NOMO-1 (cell line): ENCODE measurements at regions not wholly inside any gene's neighbourhood (a gene's known extent, or its start where the extent isn't known, plus 50 kb on each side); places are given as distances from the start of the nearest gene placed in this dataset.
"Not testable (repeated sequence)": the region's sequence is repeated elsewhere in the genome, so short reads cannot be mapped to it uniquely, and the experiment has no call there.

Experiments used
- DNase-seq, 2 experiments: peaks; one replicate each; lab custom pipeline; 2025; ENCODE audit not compliant: unreplicated experiment in 2 of 2; lab: John Stamatoyannopoulos, UW

GRCh38 chr2:226184940-226185615 is 614.5 kb downstream of the IRS1 start:
- no peak for DNase-seq

- no peak for DNase-seq
Observed at GRCh38 chr2:226184540-226184939, 615.1 kb downstream of the IRS1 start.

GRCh38 chr2:226183550-226183949 is 616.1 kb downstream of the IRS1 start:
- DNase-seq: no peak

DNA sequence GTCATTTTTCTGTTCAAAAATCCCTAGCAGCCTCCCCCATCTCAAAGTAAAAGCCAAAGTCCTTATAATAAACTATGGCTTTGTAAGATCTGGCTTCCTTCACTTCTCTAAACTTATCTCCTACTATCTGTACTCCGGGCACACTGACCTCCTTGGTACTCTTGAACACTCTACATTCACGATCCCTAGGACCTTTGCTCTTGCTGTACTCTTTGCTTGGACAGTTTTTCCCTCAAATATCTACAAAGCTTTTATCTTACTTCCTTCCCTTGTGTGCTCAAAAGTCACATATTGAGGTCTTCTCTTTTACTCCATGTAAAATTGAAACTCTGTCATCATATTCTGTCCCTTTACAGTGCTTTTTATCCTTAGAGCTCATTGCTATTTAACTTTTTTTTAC is 616.6 kb downstream of the IRS1 start:
- DNase-seq: no peak

DNA sequence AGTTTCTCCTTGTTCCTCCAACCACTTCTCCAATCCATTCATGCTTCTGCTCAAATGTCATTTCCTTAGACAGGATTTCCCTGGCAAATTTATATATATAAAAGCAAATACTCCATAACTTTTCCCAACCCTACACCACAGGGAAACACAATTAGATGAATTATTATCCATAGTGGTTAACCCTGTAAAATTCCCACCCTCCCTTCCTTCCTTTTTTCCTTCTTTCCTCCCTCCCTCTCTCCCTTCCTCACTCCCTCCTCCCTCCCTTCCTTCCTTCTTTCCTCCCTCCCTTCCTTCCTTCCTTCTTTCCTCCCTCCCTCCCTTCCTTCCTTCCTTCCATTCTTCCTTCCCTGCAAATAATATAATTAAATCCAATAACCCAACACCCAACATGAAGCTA is 617.7 kb downstream of the IRS1 start:
- DNase-seq: no peak

DNA sequence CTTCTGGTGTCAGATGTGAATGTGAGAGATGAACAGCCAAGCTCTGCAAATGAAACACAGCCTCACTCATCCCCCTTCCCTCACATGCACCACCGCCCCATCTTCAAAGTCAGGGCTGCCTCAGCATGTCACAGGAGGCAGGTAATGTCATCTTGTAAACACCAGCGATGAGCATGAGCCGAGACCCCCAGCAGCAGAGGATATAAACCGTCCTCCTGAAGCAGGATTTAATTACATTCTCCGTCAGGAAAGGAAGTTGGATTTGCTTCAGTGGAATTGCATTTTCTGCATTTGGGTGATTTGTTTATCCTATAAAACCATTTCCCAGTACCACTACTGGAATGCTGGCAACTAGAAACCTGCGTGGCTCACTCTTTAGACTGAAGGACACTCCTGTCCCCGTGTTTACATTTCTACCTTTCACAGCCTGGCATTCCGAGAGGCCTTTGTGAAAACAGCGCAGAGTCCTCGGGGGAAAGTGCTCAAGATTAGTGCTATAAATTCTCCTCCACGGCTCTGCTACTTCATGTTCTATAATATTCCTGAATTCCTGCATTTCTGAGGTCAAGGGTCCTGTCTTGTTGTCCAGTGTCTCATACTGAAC is 619.2 kb downstream of the IRS1 start:
- no peak for DNase-seq

DNA sequence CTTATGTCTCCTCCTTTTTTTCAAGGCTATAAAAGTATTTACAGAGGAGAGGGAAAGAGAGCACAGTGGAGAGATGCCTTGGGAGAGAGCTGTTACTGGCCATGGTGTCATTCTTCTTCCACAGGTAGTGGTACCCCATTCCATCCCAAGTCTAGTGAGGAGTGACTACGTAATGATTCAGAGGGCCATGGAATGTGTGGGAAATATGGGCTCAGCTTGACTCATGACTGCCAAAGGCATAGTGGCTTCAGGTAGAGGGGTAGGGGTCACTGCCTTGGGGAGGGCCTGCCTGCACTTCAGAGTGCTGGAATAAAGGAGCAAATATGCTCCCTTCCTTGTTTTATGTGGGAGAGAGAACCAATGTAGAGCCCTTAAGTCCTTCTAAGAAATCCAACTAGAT is 620.6 kb downstream of the IRS1 start:
- no peak for DNase-seq

DNA sequence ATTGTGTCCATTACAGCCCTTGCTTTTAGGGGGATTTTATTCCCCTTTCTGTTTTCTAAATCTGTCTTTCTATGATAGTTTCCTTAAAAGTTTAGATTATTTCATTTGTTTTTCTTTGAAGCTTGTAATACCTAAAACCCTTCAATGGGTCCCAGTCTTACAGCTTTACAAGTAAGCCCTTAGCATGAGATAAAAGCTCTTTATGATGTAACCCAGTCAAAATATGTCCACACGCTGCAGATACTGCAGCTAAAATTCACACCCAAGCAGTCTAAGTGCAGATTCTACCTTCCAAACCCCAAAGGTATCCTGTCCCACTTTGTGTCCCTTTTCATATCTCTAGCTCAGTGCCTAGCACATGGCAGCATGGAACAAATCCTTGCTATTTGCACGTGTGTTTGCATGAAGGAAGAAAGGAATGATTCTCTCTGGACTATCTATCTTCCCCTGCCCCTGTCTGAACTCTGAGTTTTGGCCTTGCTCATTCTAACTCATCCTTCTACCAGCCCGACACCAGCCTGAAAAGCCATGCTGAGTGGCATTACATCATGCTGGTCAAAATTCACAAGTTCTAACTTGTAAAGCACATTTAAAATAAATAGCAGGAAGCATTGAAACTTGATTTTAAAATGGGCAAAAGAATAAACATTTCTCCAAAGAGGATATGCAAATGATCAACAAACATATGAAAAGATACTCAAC is 623.2 kb downstream of the IRS1 start:
- no peak for DNase-seq

- no peak for DNase-seq
Observed at GRCh38 chr2:226174390-226174789, 625.2 kb downstream of the IRS1 start.

GRCh38 chr2:226172939-226173338 is 626.7 kb downstream of the IRS1 start:
- no peak for DNase-seq

- no peak for DNase-seq
Observed at GRCh38 chr2:226172309-226172708, 627.3 kb downstream of the IRS1 start.

- no peak for DNase-seq
Observed at GRCh38 chr2:226169751-226170581, 629.7 kb downstream of the IRS1 start.

DNA sequence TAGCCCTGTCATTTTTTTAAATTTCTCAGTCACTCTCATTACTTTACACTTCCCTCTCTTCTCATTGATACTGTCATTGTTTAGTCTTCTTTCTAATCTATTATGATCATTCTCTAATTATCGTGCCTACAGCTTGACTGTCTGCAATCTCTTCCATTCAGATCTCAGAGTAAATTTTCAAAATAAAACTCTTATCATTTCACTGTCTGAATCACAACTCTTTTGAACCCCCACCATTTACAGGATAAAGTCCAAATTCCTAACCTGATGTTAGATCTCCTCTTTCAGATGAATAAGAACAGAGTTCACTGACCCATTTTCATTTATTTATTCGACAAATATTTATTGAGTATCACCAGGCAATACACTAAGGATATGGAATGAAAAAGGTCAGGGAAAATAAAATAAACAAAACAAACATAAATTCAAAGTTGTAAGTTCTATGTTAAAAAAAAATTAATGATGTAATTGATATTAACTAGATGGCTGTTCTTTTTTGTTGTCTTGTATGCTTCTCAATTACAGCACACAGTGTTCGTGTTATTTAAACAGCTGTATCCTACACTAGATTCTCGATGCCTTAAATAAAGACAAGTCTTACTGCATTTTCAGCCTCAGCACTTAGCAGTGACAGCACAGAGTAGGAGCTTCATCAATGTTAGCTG is 631.0 kb downstream of the IRS1 start:
- DNase-seq: no peak

- no peak for DNase-seq
Observed at GRCh38 chr2:226164512-226164911, 635.1 kb downstream of the IRS1 start.

DNA sequence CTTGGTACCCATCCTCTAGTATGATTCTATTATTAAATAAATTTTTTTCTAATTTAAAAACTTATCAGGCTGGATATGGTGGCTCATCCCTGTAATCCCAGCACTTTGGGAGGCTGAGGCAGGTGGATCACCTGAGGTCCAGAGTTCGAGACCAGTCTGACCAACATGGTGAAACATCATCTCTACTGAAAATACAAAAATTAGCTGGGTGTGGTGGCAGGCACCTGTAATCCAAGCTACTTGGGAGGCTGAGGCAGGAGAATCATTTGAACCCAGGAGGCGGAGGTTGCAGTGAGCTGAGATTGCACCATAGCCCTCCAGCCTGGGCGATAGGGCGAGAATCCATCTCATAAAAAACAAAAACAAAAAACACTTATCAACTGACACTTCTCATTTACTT is 639.0 kb downstream of the IRS1 start:
- DNase-seq: not testable (repeated sequence)

DNA sequence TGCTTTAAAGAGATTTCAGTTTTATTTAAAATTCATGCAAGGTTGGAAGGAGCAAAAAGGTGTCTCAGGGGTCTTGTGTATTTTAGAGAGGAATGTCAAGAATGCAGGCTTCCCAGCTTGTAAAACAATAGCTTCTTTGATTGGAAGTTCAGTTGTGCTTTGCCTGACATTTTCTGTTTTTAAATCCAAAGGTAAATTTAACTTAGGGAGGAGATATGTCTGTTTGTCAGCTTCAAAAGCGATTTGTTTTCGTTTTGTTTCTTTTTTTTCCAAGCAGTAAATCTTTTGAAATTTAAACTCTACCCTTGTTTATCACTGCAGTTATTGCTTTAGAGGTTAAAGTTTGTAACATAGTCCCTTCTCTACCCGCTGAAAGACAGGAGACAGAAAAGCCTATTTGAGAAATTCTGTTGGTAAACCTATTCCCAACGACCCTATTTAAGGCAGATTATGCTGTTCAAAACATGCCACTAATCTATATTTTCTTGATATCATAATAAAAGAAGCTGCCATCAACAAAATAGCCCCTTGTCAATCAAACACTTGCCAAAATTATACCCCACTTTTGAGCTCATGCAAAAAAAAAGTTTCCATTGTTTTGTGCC is 639.6 kb downstream of the IRS1 start:
- DNase-seq: no peak

- no peak for DNase-seq
Observed at GRCh38 chr2:226158940-226159339, 640.7 kb downstream of the IRS1 start.

DNA sequence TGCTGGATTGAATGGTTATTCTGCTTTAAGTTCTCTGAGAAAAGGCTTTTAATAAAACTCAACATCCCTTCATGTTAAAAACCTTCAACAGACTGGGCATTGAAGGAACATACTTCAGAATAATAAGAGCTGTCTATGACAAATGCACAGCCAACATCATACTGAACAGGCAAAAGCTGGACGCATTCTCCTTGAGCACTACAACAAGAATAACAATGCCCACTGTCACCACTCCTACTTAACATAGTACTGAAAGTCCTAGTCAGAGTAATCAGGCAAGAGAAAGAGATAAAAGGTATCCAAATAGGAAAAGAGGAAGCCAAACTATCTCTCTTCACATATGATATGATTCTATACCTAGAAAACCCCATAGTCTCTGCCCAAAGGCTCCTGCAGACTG is 641.4 kb downstream of the IRS1 start:
- DNase-seq: no peak

DNA sequence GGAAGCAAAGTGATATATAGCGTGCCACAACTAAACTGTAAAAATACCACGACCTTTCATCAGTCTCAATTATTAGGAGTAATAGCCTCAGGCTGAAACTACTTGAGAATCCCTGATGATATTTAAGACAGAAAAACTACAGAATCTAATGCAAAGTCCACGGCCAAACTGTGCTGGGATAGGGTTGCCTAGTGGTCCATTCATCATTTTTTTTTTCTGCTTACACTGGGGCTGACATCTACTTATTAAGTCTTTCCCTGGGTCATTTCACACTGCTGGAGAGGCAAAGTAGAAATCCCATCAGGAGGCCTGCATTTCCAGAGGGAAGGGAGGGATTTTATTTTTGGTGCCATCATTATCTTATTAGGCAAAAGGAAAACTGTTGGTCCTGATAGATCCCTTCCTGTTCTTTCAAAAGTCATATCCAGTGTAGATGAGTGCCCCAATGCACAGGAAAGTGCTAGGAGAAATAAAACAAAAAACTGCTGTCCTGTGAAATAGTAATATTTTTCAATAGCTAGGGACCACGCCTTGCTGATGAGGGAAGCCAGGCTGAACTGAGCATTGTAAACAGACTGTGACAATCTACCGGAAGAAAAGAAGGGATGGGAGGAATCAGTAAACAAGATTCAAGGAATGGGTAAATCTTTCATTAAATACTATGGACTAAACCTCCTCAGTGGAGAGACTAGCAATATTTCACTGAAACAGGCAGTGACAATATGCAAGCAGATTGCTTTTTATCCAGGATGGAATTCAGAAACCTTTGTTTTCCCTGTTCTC is 644.3 kb downstream of the IRS1 start:
- DNase-seq: no peak

GRCh38 chr2:226154610-226155009 is 645.0 kb downstream of the IRS1 start:
- no peak for DNase-seq
